ENCODE measurements at regions not wholly inside any gene's neighbourhood (a gene's known extent, or its start where the extent isn't known, plus 50 kb on each side); places are given as distances from the start of the nearest gene placed in this dataset.

GRCh38 chr3:104610730-104611652 is 755.7 kb upstream of the ALCAM start:
- TF ChIP-seq CTCF (IDR thresholded peaks at IDR 0.05; ENCODE audit: borderline replicate concordance, insufficient read depth, low read depth, low read length) = no peak
- H3K4me3 ChIP-seq (ENCODE audit: low read depth, low read length) = no peak overlapping the region

GRCh38 chr3:104612218-104612617 is 754.5 kb upstream of the ALCAM start:
- no peak for TF ChIP-seq CTCF (IDR thresholded peaks at IDR 0.05; ENCODE audit: borderline replicate concordance, insufficient read depth, low read depth, low read length)
- H3K4me3 ChIP-seq (ENCODE audit: low read depth, low read length) = no peak overlapping the region

GRCh38 chr3:104614564-104614963 is 752.1 kb upstream of the ALCAM start:
- no peak for TF ChIP-seq CTCF (IDR thresholded peaks at IDR 0.05; ENCODE audit: borderline replicate concordance, insufficient read depth, low read depth, low read length)
- H3K4me3 ChIP-seq (ENCODE audit: low read depth, low read length) = no peak overlapping the region

- H3K4me3 ChIP-seq (ENCODE audit: low read depth, low read length) = no peak overlapping the region
- TF ChIP-seq CTCF (IDR thresholded peaks at IDR 0.05; ENCODE audit: borderline replicate concordance, insufficient read depth, low read depth, low read length) = peak; percentile 42; the same call in 1 of the 2 replicates
Observed at GRCh38 chr3:104628185-104628789, 738.4 kb upstream of the ALCAM start.

- H3K4me3 ChIP-seq (ENCODE audit: low read depth, low read length) = no peak overlapping the region
- no peak for TF ChIP-seq CTCF (IDR thresholded peaks at IDR 0.05; ENCODE audit: borderline replicate concordance, insufficient read depth, low read depth, low read length)
Observed at GRCh38 chr3:104629038-104629437, 737.7 kb upstream of the ALCAM start.

- TF ChIP-seq CTCF (IDR thresholded peaks at IDR 0.05; ENCODE audit: borderline replicate concordance, insufficient read depth, low read depth, low read length) = no peak
- H3K4me3 ChIP-seq (ENCODE audit: low read depth, low read length) = no peak overlapping the region
Observed at GRCh38 chr3:104631254-104631653, 735.5 kb upstream of the ALCAM start.

- TF ChIP-seq CTCF (IDR thresholded peaks at IDR 0.05; ENCODE audit: borderline replicate concordance, insufficient read depth, low read depth, low read length) = no peak
Observed at GRCh38 chr3:104632521-104632920, 734.2 kb upstream of the ALCAM start.

More at GRCh38 chr3:104632521-104632920, 734.2 kb upstream of the ALCAM start:
- H3K4me3 ChIP-seq (ENCODE audit: low read depth, low read length) = no peak overlapping the region
